NT2/D1 (cell line): ENCODE measurements at regions not wholly inside any gene's neighbourhood (a gene's known extent, or its start where the extent isn't known, plus 50 kb on each side); places are given as distances from the start of the nearest gene placed in this dataset.

Source experiments
- DNase-seq: peaks from one replicate; pipeline ENCODE4 v3.0.0-alpha.2; 2011; ENCODE audit warnings: low read depth, low spot score
- H3K27me3 ChIP-seq: 2 replicates; pipeline ENCODE4 v1.6.0; 2011; ENCODE audit warnings: mild to moderate bottlenecking; ENCODE audit not compliant: insufficient read length, insufficient read depth
- H3K36me3 ChIP-seq: 2 replicates; pipeline ENCODE4 v1.6.1; 2011; ENCODE audit warnings: mild to moderate bottlenecking, low read length, mixed read lengths; ENCODE audit not compliant: insufficient read depth, insufficient read length
- H3K4me1 ChIP-seq: 2 replicates; pipeline ENCODE4 v1.5.1; 2011; ENCODE audit not compliant: insufficient read depth, insufficient read length
- H3K4me3 ChIP-seq: 2 replicates; pipeline ENCODE4 v1.5.1; 2011; ENCODE audit warnings: low read depth; ENCODE audit not compliant: insufficient read length
- H3K9ac ChIP-seq: 2 replicates; pipeline ENCODE4 v1.6.0; 2011; ENCODE audit warnings: low read depth; ENCODE audit not compliant: insufficient read length
- H3K9me3 ChIP-seq: 2 replicates; pipeline ENCODE4 v1.5.1; 2011; ENCODE audit warnings: mild to moderate bottlenecking, low read length; ENCODE audit not compliant: insufficient read depth
- SUZ12 ChIP-seq: IDR thresholded peaks from 2 replicates; pipeline ENCODE4 v1.6.1; 2011; ENCODE audit not compliant: insufficient read length, insufficient read depth; ENCODE audit errors: extremely low read depth
- YY1 ChIP-seq: IDR thresholded peaks from 2 replicates; pipeline ENCODE4 v1.6.1; 2011; ENCODE audit not compliant: insufficient read length, insufficient read depth
- ZNF274 ChIP-seq: IDR thresholded peaks from 2 replicates; pipeline ENCODE4 v1.6.1; 2011; ENCODE audit warnings: mild to moderate bottlenecking, low read depth, low read length

GRCh38 chr10:30256084-30256483, 93.0 kb downstream of the MTPAP start:
- DNase-seq, result no peak
- H3K9me3 ChIP-seq, result peaks cover 21% of the 10 kb centered on the region
- TF ChIP-seq SUZ12 (no peak), YY1 (no peak), ZNF274 (no peak)

DNA sequence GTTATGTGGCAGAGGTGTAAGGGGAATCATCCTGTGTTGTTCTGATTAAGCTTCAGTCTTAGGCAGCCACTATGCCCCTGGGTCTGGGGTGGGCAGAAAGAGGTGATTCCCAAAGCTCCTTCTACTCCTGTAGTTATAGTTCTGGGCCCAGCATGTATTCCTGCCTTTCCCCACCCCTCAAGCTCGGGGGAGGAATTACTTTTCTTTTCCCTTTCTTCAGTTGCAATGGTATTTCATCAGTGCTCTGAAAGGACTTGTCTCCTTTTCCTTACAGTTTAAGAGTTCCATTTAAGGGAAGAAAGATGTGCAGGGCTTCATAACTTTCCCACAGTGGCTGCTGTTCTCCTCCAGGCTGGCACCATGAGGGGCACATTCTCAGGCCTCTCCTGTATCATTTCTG, 94.2 kb downstream of the MTPAP start:
- DNase-seq, result no peak
- peaks cover 21% of the 10 kb centered on the region for H3K9me3 ChIP-seq
- no peaks in the 10 kb centered on the region for H3K36me3 ChIP-seq
- TF ChIP-seq SUZ12 (no peak), YY1 (no peak), ZNF274 (no peak)
- H3K27me3 ChIP-seq, result no peaks in the 10 kb centered on the region
- no peaks in the 10 kb centered on the region for H3K4me1 ChIP-seq
- H3K9ac ChIP-seq, result no peak overlapping the region
- no peak overlapping the region for H3K4me3 ChIP-seq

More at GRCh38 chr10:30256084-30256483, 93.0 kb downstream of the MTPAP start:
- Histone ChIP-seq H3K27me3 (no peaks in the 10 kb centered on the region), H3K9ac (no peak overlapping the region), H3K4me3 (no peak overlapping the region), H3K36me3 (no peaks in the 10 kb centered on the region), H3K4me1 (no peaks in the 10 kb centered on the region)

GRCh38 chr10:30248728-30249127, 100.3 kb downstream of the MTPAP start:
- Histone ChIP-seq H3K4me3 (no peak overlapping the region), H3K9ac (no peak overlapping the region), H3K4me1 (no peaks in the 10 kb centered on the region), H3K9me3 (peaks cover 19% of the 10 kb centered on the region), H3K36me3 (no peaks in the 10 kb centered on the region), H3K27me3 (no peaks in the 10 kb centered on the region)
- DNase-seq, result no peak
- TF ChIP-seq SUZ12, result no peak

DNA sequence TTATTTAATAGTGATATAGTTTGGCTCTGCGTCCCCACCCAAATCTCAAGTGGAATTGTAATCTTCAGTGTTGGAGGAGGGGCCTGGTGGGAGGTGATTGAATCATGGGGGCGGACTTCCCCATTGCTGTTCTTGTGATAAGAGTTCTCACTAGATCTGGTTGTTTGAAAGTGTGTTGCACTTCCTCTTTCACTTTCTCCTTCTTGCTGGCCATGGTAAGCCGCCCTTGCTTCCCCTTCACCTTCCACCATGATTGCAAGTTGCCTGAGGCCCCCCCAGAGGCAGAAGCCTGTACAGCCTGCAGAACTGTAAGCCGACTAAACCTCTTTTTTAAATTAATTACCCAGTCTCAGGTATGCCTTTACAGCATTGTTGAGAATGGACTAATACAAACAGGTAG, 101.4 kb downstream of the MTPAP start:
- Histone ChIP-seq H3K36me3 (no peaks in the 10 kb centered on the region), H3K9me3 (peaks cover 9% of the 10 kb centered on the region), H3K27me3 (no peaks in the 10 kb centered on the region), H3K9ac (no peak overlapping the region), H3K4me3 (no peak overlapping the region), H3K4me1 (no peaks in the 10 kb centered on the region)
- DNase-seq, result no peak
- no peak for TF ChIP-seq SUZ12
- no peak for TF ChIP-seq YY1
- no peak for TF ChIP-seq ZNF274

- no peaks in the 10 kb centered on the region for H3K4me1 ChIP-seq
- no peak overlapping the region for H3K4me3 ChIP-seq
- H3K27me3 ChIP-seq, result no peaks in the 10 kb centered on the region
- no peaks in the 10 kb centered on the region for H3K9me3 ChIP-seq
- TF ChIP-seq SUZ12 (no peak), YY1 (no peak), ZNF274 (no peak)
- H3K9ac ChIP-seq, result no peak overlapping the region
- DNase-seq, result no peak
- no peaks in the 10 kb centered on the region for H3K36me3 ChIP-seq
Observed at GRCh38 chr10:30241422-30242110, 107.5 kb downstream of the MTPAP start.

DNA sequence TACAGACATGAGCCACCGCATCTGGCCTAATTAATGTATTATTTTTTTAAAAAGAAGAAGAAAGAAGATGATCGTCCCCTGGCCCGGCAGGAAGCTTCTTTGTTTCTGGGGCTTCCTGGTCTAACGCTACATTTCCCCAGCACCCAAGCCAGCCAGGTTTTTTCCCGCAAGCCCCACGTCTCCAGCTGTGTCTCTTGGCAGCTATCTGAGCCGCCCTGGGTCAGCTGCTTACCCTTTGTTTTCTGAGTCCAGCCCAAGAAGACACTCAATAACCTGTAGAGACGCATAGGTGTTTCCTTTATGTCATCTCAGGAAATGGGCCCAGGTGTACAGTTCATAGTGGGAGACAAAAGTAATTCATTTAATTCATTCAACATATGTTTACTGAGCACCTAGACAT, 110.2 kb downstream of the MTPAP start:
- Histone ChIP-seq H3K36me3 (no peaks in the 10 kb centered on the region), H3K9ac (no peak overlapping the region), H3K9me3 (no peaks in the 10 kb centered on the region), H3K27me3 (no peaks in the 10 kb centered on the region), H3K4me3 (no peak overlapping the region), H3K4me1 (no peaks in the 10 kb centered on the region)
- DNase-seq, result no peak
- TF ChIP-seq SUZ12 (no peak), YY1 (no peak), ZNF274 (no peak)

DNA sequence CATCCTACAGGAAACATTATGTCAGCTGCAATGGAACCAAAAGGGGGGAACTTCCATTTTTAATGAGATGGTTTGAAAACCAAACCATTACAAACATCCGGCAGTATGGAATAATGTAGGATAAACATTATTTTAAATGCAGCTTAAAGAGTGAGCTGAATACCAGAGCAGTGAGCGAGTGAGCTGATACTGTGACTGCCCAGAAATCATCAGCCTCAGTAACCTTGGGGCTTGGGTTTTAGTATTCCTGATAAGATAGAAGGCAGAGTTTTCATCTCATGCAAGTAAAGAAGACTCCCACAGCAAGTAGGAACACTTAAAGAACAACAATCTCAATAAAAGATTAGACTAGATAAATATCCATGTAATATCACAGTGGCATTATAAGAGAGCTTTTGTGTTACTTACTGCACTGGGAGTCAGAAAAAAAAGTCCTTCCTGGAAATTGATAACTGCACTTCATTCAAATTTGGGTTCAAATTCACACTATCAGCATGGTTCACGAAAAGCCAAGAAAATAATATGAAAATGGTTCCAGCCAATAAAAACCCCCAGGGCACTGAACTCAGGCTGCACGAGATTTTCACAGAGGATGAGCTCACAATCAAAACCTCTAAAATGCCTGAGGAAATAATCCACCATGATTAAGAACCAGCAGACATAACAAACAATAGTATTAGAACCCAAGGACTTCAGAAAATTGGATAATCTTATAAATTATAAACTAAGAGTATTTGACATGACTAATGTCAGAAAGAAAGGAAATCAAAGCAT, 115.7 kb downstream of the MTPAP start:
- no peaks in the 10 kb centered on the region for H3K4me1 ChIP-seq
- H3K36me3 ChIP-seq, result no peaks in the 10 kb centered on the region
- no peaks in the 10 kb centered on the region for H3K9me3 ChIP-seq
- no peak for DNase-seq
- H3K9ac ChIP-seq, result no peak overlapping the region
- no peak for TF ChIP-seq YY1
- no peak for TF ChIP-seq SUZ12
- TF ChIP-seq ZNF274, result no peak
- no peak overlapping the region for H3K4me3 ChIP-seq
- no peaks in the 10 kb centered on the region for H3K27me3 ChIP-seq
